ENCODE measurements at regions not wholly inside any gene's neighbourhood (a gene's known extent, or its start where the extent isn't known, plus 50 kb on each side); places are given as distances from the start of the nearest gene placed in this dataset.

DNA sequence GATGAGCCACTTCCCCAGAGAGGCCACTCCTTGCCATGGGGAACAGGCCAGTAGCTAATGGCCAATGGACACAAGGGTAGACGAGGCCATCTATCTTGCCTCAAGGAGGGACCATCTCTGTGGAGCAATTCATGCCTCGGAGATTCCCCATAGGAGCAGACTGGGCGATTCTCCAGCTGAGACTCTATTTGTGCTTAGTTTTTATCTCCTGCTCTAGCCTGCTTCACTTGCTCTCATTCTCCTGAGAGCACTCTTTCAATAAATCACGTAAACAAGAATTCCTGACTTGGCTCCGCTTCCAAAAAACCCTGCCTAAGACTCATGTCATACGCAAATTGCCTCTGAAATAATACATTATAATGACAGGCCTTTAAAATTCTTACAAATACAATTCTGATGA is 396.4 kb upstream of the USP15 start:
- TF ChIP-seq CTCF (conservative IDR thresholded peaks at IDR 0.05), result no peak
- TF ChIP-seq ZFX (IDR thresholded peaks at IDR 0.05), result no peak
- H3K27ac ChIP-seq, result no peak overlapping the region

DNA sequence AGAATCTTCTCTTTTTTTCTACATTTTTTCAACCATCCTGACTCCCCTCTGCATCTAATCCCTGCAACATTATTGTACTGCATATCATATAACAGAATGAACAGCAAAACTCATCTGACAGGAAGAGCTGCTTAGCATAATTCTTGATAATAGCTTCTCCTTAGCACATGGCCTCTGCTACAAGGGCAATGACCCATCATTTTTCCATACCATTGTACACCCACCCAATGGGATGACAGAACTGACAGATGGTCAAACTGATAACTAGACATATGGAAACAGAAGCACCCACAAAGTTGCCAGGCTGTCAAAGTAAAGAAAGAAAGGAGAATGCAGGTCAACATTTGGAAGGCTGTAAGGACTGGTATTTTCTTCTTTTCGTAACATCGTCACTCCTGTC is 390.4 kb upstream of the USP15 start:
- H3K27ac ChIP-seq, result no peak overlapping the region
- TF ChIP-seq ZFX (IDR thresholded peaks at IDR 0.05) (no peak), CTCF (conservative IDR thresholded peaks at IDR 0.05) (no peak)

DNA sequence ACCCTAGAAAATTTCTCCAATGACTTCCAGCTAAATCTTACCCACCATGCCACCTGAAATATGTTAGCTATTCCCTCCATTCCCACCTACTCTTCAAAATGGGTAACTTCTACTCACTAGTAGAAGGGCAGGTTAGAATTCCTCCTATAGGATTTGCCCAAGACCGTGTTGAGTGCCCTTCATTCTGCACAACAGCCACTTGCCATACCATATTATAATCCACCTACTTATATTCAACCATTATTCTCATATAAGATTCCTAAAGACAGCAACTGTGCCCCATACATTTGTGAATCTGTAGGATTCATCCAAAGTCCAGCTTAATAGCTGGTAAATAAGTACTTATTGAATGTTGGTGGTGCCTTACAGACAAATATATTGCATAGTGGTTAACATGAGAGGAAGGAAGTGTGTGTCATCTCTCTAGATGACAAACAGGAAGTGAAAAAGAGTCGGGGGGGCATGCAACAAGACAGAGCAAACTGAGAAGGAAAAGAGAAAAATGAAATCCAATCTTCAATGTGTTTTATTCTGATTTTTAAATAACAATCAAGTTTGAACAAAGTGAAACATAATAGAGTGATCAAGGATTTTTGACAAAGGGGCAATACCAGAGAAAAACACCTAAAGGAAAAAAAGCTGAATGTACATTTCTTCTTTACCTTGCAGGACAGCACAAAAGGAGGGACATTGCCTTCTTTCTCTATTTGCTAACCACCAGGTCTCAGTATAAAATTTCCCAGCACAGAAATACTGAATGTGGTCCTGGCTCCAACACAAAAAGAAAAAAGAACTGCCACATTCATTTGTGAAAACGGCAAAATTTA is 389.3 kb upstream of the USP15 start:
- no peak overlapping the region for H3K27ac ChIP-seq
- no peak for TF ChIP-seq ZFX (IDR thresholded peaks at IDR 0.05)
- no peak for TF ChIP-seq CTCF (conservative IDR thresholded peaks at IDR 0.05)

- no peak overlapping the region for H3K27ac ChIP-seq
- TF ChIP-seq CTCF (conservative IDR thresholded peaks at IDR 0.05), result no peak
- no peak for TF ChIP-seq ZFX (IDR thresholded peaks at IDR 0.05)
Observed at GRCh38 chr12:61871485-61871810, 388.8 kb upstream of the USP15 start.

GRCh38 chr12:61879229-61879628 is 381.0 kb upstream of the USP15 start:
- H3K27ac ChIP-seq, result no peak overlapping the region
- TF ChIP-seq ZFX (IDR thresholded peaks at IDR 0.05), result no peak
- no peak for TF ChIP-seq CTCF (conservative IDR thresholded peaks at IDR 0.05)

GRCh38 chr12:61880186-61880585 is 380.0 kb upstream of the USP15 start:
- H3K27ac ChIP-seq, result no peak overlapping the region
- TF ChIP-seq ZFX (IDR thresholded peaks at IDR 0.05), result no peak
- no peak for TF ChIP-seq CTCF (conservative IDR thresholded peaks at IDR 0.05)

DNA sequence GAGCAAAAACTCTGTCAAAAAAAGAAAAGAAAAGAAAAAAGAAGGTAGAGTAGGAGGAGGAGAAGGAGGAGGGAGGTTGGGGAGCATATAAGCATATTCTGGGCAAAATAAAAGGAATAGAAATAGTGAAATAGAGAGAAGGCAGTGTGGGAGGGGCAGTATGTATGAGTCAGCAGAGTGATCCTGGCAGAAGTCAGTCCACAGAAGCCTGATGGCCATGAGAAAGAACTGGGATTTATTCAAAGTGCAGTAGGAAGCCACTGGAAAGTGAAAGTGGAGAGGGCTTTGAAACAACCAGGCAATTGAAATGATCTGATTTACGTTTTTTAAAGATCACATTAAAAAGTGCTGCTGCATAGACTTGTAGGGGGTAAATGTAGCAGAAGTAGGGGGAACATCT is 368.6 kb upstream of the USP15 start:
- TF ChIP-seq CTCF (conservative IDR thresholded peaks at IDR 0.05) (no peak), ZFX (IDR thresholded peaks at IDR 0.05) (no peak)

More for the DNA sequence above, 368.6 kb upstream of the USP15 start:
- H3K27ac ChIP-seq, result no peak overlapping the region
